NCI-H510A treated with DMSO at 0.1 percent for 48 hours (cell line): ENCODE measurements at regions not wholly inside any gene's neighbourhood (a gene's known extent, or its start where the extent isn't known, plus 50 kb on each side); places are given as distances from the start of the nearest gene placed in this dataset.
"Not testable (repeated sequence)": the region's sequence is repeated elsewhere in the genome, so short reads cannot be mapped to it uniquely, and the experiment has no call there.

Experiments used
- DNase-seq: peaks from one replicate; lab custom pipeline; 2025; lab: John Stamatoyannopoulos, UW

- DNase-seq: no peak
Observed at GRCh38 chr5:74461251-74461650, 179.3 kb downstream of the ENC1 start.

GRCh38 chr5:74460694-74461093, 179.8 kb downstream of the ENC1 start:
- no peak for DNase-seq

DNA sequence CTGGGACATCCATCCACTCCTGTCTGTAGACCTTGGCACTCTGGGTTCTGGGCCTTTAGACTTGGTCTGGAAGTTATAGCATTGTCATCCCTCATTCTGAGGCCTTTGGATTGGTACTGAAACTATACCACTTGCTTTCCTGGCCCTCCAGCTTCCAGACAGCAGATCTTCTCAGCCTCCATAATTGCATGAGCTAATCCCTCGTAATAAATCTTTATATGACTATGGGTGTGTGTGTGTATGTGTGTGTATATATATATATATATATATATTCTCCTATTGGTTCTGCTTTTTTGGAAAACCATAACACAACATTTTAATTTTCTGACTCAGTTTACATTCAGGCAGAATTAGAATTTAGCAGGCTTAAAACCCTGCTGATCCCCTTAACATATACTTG, 180.5 kb downstream of the ENC1 start:
- DNase-seq: no peak

- DNase-seq: no peak
Observed at GRCh38 chr5:74457876-74458275, 182.7 kb downstream of the ENC1 start.

DNA sequence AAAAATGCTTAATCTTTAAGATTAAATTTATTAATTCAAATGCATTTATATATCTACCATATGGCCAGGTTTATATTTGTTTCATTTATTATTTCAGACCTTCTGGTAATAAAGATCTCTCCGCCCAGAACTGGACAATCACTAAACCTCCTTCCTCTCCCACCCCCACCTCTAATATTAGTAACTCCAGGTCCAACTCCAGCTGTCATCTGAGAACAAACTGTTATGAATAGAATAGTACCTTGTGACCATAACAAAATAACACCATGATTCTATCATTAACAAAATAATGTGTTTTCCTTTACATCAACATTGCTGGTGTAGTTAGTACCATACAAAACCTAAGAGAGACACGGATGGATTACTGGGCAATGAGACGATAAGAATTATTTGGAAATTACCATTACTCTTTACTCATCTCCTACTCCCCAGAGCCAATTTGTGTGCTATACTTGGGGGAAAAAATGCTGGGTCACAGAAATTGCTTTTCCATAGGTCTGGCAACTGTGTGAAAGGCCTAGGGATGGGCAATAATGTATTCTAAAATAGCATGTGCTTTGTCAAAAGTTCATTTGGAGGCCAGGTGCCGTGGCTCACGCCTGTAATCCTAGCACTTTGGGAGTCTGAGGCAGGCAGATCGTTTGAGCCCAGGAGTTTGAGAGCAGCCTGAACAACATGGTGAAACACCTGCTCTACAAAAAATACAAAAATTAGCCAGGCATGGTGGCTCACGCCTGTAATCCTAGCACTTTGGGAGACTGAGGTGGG, 186.1 kb downstream of the ENC1 start:
- no peak for DNase-seq

GRCh38 chr5:74452856-74453255, 187.7 kb downstream of the ENC1 start:
- no peak for DNase-seq

GRCh38 chr5:74450095-74450494, 190.4 kb downstream of the ENC1 start:
- DNase-seq: no peak

DNA sequence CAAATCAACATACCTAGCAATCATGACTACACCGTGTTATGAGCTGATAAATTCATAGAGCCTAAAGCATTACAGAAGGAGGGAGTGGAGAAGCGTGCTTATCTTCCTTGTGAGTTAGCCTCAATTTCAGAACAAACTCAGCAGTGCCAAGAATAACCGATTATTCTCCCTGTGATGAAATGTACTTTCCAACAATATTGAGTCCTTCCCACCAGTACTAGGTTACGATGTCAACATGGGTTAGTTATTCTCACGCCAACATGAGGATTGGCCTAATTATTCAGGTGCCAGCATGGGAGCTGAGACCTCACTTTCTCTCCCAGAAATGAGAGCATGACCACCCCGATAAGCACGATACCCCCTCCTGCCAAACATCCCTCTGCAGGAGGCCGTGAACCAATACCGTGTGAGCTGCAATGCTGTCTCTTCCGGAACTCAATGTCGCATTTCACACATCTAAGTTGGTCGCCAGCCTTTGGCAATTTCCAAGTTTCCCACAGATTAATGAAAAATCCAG, 193.7 kb downstream of the ENC1 start:
- no peak for DNase-seq

- DNase-seq: no peak
Observed at GRCh38 chr5:74442466-74442865, 198.1 kb downstream of the ENC1 start.

DNA sequence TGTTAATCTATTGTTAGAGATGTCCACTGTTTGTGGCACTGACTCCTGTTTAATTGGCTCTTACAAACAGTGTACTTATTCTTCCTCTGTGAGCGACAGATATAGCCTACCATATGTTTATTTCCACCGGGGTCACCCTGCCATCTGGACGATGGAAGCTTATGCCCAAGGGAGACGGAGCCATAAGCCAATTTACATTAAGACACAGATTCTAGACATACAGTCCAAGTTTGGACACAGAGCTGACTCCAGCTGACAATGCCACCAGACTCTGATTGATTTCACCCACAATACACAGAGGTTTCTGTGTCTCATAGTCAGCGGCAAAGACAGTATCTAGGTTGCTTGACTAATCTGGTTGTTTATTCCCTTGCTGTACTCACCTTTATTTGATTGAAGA, 198.9 kb downstream of the ENC1 start:
- no peak for DNase-seq

DNA sequence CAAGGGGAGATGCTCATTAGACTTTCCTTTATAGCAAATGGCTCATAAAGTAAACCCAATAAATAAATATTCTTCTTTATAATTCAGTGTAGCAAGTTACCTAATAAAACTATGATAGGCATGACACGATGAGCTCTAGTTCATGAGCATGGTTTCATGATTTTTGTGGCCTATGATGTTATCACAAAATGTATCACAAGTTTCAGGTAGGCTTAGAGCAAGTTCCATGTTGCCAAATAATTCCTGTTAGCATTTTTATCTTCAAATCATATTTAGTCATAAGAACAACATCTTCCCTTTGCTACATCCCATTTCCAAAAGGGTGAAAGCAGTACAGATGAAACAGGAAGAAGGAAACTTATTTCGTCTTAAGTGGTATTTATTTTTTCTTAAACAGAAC, 200.2 kb downstream of the ENC1 start:
- no peak for DNase-seq

DNA sequence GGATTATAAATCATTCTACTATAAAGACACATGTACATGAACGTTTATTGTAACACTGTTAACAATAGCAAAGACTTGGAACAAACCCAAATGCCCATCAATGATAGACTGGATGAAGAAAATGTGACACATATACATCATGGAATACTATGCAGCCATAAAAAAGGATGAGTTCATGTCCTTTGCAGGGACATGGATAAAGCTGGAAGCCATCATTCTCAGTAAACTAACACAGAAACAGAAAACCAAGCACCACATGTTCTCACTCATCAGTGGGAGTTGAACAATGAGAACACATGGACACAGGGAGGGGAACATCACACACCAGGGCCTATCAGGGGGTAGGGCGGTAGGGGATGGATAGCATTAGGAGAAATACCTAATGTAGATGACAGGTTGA, 202.7 kb downstream of the ENC1 start:
- DNase-seq: not testable (repeated sequence)

- DNase-seq: no peak
Observed at GRCh38 chr5:74433896-74434829, 206.4 kb downstream of the ENC1 start.

- DNase-seq: no peak
Observed at GRCh38 chr5:74433255-74433895, 207.2 kb downstream of the ENC1 start.

DNA sequence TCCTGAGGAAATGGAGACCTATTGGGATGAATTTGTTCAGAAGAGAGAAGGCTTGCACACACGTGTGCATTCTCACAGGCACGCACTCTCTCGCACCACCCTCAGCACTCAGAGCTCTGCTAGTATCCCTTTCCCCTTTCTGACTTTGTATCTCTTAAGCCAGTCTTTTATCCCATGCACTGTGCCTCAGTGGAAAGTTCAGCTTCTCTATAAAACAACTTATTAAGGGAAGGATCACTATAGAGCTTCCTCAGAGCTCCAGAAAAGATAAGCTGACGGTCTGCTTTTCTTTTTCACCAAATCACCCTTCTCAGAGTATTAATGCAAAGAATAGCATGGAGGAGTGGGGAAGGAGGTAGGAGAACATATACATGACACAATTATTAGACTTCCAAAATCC, 207.8 kb downstream of the ENC1 start:
- no peak for DNase-seq

DNA sequence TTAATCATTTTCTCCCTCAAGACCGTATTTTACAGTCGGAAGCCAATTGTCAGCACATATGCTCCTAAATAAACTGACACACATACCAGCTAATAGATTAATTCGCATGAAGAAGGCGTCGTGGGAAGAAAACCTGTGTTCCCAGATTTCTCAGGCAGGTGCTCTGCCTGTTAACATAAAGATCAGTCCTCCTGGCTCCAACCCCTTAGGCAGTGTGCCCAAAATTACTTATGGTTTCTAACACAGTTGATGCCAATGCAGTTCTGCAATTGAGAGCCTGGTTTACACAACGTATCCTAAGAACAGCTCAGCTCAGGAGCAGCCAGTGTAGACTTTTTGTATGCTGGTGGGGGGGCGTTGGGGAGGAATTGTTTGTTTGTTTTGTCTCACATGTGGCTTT, 208.3 kb downstream of the ENC1 start:
- no peak for DNase-seq

- DNase-seq: no peak
Observed at GRCh38 chr5:74431290-74431669, 209.2 kb downstream of the ENC1 start.

DNA sequence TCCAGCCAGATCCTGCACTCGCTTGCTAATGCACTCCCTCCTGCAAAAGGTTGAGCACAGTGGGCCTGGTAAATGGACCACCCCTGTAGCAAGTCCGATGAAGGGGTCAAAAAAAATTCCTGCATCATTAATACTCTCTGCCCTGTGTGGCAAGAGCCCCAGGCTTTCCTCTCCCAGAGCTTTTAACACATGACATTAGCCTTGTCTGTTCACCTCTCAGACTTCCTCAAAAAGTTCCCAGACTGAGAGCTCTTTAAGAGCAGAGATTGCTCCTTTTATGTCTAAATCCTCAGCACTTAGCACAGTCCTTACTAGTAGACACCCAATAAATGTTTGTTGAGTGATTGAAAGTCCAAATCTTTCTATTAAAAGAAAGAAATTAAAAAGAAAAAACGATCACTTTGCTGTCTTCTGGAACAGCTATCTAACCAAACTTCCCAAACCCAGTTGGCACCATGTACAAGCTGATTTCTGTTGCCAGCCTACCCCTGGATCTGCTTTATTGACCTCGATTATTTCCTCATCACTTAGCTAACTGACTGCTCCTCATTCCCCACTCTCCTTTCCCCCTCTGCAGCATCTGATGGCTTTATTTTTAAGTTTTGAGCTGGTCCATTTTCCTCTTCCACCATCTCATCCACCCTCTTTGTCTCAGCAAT, 209.8 kb downstream of the ENC1 start:
- DNase-seq: no peak

GRCh38 chr5:74429495-74429894, 211.0 kb downstream of the ENC1 start:
- no peak for DNase-seq

DNA sequence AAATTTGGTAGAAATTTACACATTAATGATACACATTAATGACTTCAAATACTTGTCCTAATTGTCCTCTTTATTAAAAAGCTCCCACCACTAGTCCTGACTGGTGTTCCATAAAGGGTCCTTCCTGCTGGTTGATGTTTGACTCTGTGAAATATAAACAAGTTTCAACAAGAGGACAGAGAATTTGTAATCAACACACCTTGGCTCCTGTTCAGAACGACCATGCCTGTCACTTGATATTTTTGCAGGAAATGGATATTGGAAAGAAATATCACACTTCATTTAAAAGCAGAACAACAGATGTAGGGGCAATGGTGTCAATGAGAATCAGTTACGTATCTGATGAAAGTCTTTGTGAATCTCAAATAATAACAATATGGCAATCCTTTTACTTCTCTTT, 211.7 kb downstream of the ENC1 start:
- no peak for DNase-seq

DNA sequence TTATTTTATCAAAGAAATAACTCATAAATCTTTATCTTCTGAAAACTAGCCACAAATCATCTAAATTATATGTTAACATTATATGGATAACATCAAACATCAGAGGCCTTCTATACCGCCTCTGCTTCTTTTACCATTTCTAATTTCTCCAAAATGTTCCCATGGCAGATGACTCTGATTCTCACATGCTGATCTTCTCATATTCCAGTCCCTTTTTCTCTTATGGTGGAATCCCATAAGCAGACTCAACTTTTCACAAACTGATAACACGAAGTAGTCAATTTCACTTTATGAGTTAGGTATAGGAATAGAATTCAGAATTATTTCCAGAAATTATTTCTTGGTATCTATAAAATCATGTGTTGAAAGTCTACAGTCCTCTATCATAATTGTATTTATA, 212.3 kb downstream of the ENC1 start:
- DNase-seq: no peak

- DNase-seq: no peak
Observed at GRCh38 chr5:74426506-74426905, 214.0 kb downstream of the ENC1 start.
